Stomach smooth muscle (tissue), 2 donors: ENCODE measurements at regions not wholly inside any gene's neighbourhood (a gene's known extent, or its start where the extent isn't known, plus 50 kb on each side); places are given as distances from the start of the nearest gene placed in this dataset.

Experiments used
- H3K27ac ChIP-seq: one replicate; pipeline ENCODE4 v1.7.0; 2013; ENCODE audit warnings: mild to moderate bottlenecking, low read length, inconsistent platforms
- H3K27me3 ChIP-seq, 2 donors: one replicate each; pipeline ENCODE4 v1.7.0; 2013; ENCODE audit warnings: low read length in 2 of 2; ENCODE audit not compliant: insufficient read depth in 2 of 2, control insufficient read depth in 1 of 2
- H3K36me3 ChIP-seq, 2 donors: one replicate each; pipeline ENCODE4 v1.7.0; 2013; ENCODE audit warnings: low read length in 2 of 2; ENCODE audit not compliant: control insufficient read depth in 2 of 2, insufficient read depth in 2 of 2
- H3K4me1 ChIP-seq: one replicate; pipeline ENCODE4 v1.7.0; 2013; ENCODE audit warnings: low read length; ENCODE audit not compliant: control insufficient read depth, insufficient read depth
- H3K4me3 ChIP-seq, 2 donors: one replicate each; pipeline ENCODE4 v1.7.0; 2013; ENCODE audit warnings: low read length in 2 of 2
- H3K9ac ChIP-seq, 2 donors: one replicate each; pipeline ENCODE4 v1.7.0; 2013; ENCODE audit warnings: low read length in 2 of 2, mild to moderate bottlenecking in 1 of 2
- H3K9me3 ChIP-seq, 2 donors: one replicate each; pipeline ENCODE4 v1.7.0; 2013; ENCODE audit warnings: low read length in 2 of 2; ENCODE audit not compliant: control insufficient read depth in 2 of 2
- donor health status: healthy.
- donor health status: Pancreatic carcinoma.

DNA sequence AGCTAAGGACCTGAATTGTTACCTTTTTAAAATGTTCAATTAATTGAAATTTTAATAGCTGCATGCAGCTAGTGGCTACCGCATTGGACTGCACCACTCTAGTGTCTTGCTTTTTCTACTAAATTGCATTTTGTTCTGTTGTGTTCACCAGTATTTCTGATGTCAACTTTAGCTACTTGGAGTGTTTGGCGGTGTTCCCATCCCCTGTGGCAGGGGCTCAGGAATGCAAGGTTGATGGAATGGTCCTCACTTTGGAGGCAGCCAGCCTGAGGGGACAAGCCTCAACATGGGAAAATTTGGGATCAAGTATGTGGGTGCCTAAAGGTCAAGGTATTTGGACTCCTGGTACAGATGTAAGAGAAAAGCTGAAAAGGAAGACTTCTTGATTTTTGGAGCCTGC is 194.6 kb upstream of the PRNP start:
- Histone ChIP-seq H3K36me3 (no peaks in the 10 kb centered on the region), H3K4me3 (no peak overlapping the region), H3K9ac (no peak overlapping the region), H3K4me1 (peaks cover 3% of the 10 kb centered on the region), H3K27me3 (no peaks in the 10 kb centered on the region), H3K27ac (no peak overlapping the region), H3K9me3 (no peaks in the 10 kb centered on the region)

DNA sequence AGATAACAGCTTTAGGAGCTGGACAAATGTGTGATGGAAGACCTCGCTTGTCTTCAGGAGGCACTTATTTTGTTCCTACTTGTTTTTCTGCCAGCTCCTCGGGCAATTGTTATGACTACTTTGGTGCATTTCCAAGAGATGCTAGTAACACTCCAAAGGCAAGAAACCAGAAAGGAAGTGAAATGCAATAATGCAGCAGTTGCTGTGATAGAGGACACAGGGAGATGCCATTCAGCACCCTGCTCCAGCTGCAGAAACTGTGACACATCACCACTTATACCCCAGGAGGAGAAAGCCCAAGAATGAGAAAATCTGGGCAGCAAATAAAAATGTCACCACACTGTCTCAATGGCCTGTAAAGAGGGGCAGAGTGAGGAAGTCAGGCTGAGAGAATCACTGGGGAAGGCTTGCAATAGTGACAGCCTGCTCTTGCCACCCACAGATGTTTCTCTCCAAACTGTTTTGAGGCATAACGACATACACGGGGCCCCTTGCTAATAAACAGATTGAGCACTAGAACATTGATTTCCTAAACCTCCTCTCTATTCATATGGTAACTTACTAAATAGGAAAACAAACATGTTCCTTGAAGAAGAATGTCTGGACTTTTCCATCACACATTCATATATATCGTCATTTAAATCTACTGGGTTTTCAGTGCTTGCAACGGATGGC is 195.5 kb upstream of the PRNP start:
- Histone ChIP-seq H3K36me3 (no peaks in the 10 kb centered on the region), H3K27me3 (no peaks in the 10 kb centered on the region), H3K9ac (no peak overlapping the region), H3K4me3 (no peak overlapping the region), H3K9me3 (no peaks in the 10 kb centered on the region), H3K4me1 (peaks cover 3% of the 10 kb centered on the region), H3K27ac (no peak overlapping the region)

DNA sequence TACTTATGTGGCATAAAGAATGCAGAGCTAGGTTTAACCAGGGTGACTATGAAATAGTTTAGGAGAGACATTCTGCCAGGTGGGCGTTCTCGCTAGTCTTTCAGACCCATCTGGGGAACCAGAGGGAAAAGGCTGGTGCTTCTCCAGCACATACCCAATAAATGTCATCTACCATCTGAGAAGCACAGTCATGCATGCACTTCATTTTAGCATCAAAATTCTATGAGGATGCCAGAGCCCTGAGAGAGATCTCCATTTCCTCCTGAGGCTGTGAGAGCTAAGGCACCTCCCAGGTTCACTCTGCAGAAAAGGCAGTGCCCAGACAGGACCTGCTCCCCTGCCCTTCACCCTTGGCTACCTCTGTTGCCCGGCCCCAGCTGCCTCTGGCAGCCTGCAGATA is 196.2 kb upstream of the PRNP start:
- no peak overlapping the region for H3K27ac ChIP-seq
- H3K9ac ChIP-seq: no peak overlapping the region

DNA sequence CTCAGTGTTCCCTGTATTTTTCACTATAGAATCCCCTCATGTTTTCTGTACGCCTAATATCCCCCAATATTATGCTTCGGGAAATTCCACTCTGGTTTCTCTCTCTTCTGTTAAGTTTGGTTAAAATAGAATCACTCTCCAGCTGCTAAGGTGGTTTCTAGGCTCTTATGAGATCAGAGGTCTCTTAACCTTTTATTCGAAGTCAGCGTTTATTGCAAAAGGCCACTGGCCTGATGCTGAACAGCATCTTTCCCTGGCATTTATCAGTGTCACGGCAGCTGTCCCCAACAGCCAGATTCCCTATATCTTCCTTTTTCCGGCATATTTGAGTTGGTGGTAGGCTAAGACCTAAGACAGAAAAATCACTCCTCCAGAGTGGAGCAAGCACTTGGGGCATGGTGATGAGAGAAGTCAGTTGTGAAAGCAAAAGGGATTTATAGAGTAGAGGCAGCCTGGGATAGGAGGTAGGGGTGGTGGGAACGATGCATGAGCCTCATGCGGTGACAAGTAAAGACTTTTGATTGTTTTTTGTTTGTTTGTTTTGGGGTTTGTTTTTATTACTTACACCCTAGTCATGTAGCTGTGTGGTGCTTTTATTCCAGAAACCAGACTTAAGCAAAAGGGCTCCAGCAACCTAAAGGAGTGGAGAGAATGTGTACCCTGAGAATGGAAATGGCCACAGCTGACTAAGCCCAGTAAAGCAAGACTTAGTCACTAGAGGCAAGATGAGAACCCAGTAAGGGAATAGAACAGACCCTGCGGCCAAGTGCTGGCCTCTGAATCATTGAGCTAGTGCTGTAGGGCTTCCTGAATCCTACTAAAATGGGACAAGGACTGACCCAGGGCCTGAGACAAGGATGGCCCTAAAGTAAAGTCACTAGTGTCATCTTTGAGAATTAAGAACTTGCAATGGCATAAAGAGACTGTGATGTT is 197.6 kb upstream of the PRNP start:
- Histone ChIP-seq H3K4me3 (no peak overlapping the region), H3K9ac (no peak overlapping the region), H3K27me3 (no peaks in the 10 kb centered on the region), H3K4me1 (peaks cover 3% of the 10 kb centered on the region), H3K9me3 (no peaks in the 10 kb centered on the region), H3K27ac (no peak overlapping the region), H3K36me3 (no peaks in the 10 kb centered on the region)

More for the DNA sequence above, 196.2 kb upstream of the PRNP start:
- H3K4me3 ChIP-seq: no peak overlapping the region
- H3K4me1 ChIP-seq: peaks cover 3% of the 10 kb centered on the region
- no peaks in the 10 kb centered on the region for H3K9me3 ChIP-seq
- no peaks in the 10 kb centered on the region for H3K27me3 ChIP-seq
- no peaks in the 10 kb centered on the region for H3K36me3 ChIP-seq

DNA sequence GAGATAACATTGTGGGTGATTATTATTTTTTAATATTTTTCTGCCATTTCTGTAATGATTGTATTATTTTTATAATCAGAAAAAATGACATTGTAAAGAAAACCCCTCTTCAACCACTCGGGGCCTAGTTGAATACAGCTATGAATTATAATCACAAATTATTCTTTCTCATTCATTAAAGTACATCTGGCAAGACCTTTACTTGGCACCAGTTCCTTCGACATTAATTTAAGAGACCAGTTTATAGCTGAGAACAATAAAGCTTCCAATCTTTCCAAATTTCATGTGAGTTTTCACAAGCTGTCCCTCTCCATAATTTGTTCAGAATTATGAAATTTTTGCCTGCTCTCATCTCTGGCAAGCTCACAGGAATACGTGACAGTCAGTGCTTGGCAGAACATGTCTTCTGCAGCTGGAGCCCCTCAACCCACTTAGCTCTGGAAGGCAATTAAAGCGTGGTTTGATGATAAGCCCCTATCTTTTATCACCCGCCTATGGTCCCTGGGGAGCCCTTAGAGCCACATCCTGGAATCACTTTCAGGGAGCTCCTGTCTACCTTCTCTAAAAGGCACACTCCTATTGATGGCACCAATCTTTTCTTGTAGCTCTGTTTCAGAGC is 201.8 kb upstream of the PRNP start:
- Histone ChIP-seq H3K27me3 (no peaks in the 10 kb centered on the region), H3K9me3 (no peaks in the 10 kb centered on the region), H3K36me3 (no peaks in the 10 kb centered on the region), H3K4me1 (no peaks in the 10 kb centered on the region), H3K27ac (no peak overlapping the region), H3K9ac (no peak overlapping the region), H3K4me3 (no peak overlapping the region)

DNA sequence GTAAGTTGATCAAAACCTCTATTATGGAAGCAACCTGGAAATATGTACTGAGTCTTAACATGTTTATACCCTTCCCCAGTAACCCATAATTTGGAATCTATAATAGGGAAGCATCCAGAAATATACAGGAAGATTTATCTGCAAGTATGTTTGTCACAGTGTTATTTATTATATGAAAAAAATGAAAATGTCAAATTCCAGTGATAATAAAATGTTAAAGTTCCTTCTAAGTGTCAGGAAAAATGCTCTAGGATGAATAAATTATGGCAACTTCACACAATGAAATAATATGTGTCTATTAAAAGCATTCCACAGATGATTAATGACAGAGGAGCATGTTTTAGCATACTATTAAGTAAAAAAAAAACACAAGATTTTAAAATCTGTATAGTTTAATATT is 202.3 kb upstream of the PRNP start:
- Histone ChIP-seq H3K27ac (no peak overlapping the region), H3K27me3 (no peaks in the 10 kb centered on the region), H3K9me3 (no peaks in the 10 kb centered on the region), H3K4me3 (no peak overlapping the region), H3K36me3 (no peaks in the 10 kb centered on the region), H3K4me1 (no peaks in the 10 kb centered on the region), H3K9ac (no peak overlapping the region)

DNA sequence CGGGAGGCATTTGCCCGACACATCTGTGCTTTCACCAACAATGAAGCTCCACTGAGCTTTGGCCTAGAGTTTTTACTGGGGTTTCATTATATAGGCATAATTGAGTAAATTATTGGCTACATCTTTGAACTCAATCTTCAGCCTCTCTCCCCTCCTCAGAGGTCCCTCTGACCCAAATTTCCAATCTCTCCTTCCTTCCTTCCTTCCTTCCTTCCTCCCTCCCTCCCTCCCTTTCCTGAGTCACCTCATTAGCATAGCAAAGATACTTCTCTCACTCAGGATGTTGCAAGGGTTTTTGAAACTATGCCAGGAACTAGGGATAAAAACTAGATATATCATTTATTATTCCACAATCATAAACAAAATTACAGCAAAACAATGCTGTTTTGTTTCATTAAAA is 202.8 kb upstream of the PRNP start:
- no peaks in the 10 kb centered on the region for H3K9me3 ChIP-seq
- no peaks in the 10 kb centered on the region for H3K27me3 ChIP-seq
- H3K27ac ChIP-seq: no peak overlapping the region
- H3K36me3 ChIP-seq: no peaks in the 10 kb centered on the region
- no peaks in the 10 kb centered on the region for H3K4me1 ChIP-seq
- no peak overlapping the region for H3K4me3 ChIP-seq
- H3K9ac ChIP-seq: no peak overlapping the region

DNA sequence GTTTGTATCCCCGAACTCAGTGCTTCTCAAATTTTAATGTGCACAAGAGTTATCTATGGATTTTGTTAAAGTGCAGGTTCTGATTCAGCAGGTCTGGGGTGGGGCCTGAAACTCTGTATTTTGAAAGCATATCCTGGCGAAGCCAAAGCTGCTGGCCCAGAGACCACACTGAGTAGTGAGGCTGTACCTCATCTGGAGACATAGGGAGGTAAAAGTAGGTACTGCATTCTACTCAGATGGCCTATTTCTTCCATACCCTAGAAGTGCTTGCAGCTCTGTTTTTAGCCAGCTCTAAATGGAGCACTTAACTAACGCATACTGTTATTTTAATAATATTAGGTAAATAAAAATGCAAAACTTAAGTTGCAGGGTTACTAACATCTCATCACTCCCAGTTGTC is 206.2 kb upstream of the PRNP start:
- no peak overlapping the region for H3K9ac ChIP-seq
- H3K27me3 ChIP-seq: no peaks in the 10 kb centered on the region
- no peaks in the 10 kb centered on the region for H3K4me1 ChIP-seq
- H3K36me3 ChIP-seq: no peaks in the 10 kb centered on the region
- H3K27ac ChIP-seq: no peak overlapping the region
- H3K9me3 ChIP-seq: no peaks in the 10 kb centered on the region
- H3K4me3 ChIP-seq: no peak overlapping the region

DNA sequence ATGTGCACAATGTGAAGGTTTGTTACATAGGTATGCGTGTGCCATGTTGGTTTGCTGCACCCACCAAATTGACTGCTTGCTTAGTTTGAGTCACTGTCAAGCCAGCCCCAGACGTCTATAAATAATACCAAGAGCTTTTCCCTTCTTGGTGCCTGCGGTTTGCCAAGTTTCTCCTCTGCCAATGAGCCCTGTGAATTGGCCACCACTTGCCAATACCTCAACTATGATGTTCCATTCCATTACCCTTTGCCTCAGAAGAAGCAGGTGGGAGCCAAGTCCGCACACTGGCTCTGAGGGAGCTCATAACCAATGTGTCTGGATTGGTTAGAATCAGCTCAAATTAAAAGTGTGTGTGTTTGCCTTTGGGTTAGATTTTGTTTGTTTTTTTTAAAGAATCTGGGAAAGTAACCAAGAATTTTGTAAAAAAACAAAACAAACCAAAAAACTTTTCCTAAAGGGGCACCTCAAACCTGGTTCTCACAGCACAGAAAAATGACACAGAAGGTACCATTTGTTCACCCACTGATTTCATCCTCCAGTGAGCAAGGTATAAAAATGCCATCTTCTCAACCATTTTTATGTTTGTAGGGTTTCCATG is 209.3 kb upstream of the PRNP start:
- Histone ChIP-seq H3K27ac (no peak overlapping the region), H3K9ac (no peak overlapping the region), H3K4me1 (no peaks in the 10 kb centered on the region), H3K9me3 (no peaks in the 10 kb centered on the region), H3K36me3 (no peaks in the 10 kb centered on the region), H3K4me3 (no peak overlapping the region), H3K27me3 (no peaks in the 10 kb centered on the region)

DNA sequence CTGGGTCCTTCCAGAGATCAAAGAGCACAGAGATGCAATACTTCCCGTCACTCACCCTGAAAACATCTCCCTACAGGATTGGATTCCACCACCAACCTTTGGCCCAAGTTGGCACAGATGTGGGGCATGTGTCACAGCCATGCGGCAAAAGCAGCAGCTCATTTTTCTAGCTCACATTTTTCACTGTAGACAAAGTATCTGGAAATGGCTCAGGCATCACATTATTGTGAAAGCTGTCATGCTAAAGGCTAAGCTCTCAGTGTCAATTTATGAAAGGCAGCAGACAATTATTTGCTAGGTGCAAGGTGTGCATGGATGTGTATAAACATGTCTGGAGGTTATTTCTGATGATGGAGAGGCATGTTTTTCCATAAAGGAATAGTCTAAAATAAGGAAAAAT is 213.3 kb upstream of the PRNP start:
- no peaks in the 10 kb centered on the region for H3K9me3 ChIP-seq

More for the DNA sequence above, 213.3 kb upstream of the PRNP start:
- Histone ChIP-seq H3K9ac (no peak overlapping the region), H3K36me3 (no peaks in the 10 kb centered on the region), H3K27ac (no peak overlapping the region), H3K27me3 (no peaks in the 10 kb centered on the region), H3K4me1 (peaks cover 15% of the 10 kb centered on the region), H3K4me3 (no peak overlapping the region)
